Osteoblast (primary cell): ENCODE measurements at regions not wholly inside any gene's neighbourhood (a gene's known extent, or its start where the extent isn't known, plus 50 kb on each side); places are given as distances from the start of the nearest gene placed in this dataset.

Experiments used
- DNase-seq: peaks from one replicate; pipeline ENCODE4 v3.0.0; 2011; ENCODE audit warnings: low spot score, mixed read lengths; ENCODE audit not compliant: insufficient read length; ENCODE audit errors: missing footprints
- H2AFZ ChIP-seq: 2 replicates; pipeline ENCODE4 v1.6.0; 2011; ENCODE audit warnings: mild to moderate bottlenecking, low read length
- H3K27ac ChIP-seq: 2 replicates; pipeline ENCODE4 v1.5.1; 2011; ENCODE audit warnings: mild to moderate bottlenecking, low read depth, low read length, moderate library complexity
- H3K27me3 ChIP-seq: 2 replicates; pipeline ENCODE4 v1.6.0; 2012; ENCODE audit warnings: mild to moderate bottlenecking, control low read depth, inconsistent platforms, low read length, moderate library complexity; ENCODE audit not compliant: insufficient read depth
- H3K36me3 ChIP-seq: 2 replicates; pipeline ENCODE4 v1.5.1; 2011; ENCODE audit warnings: mild to moderate bottlenecking, low read length, control low read depth, moderate library complexity; ENCODE audit not compliant: insufficient read depth
- H3K4me1 ChIP-seq: 2 replicates; pipeline ENCODE4 v1.5.1; 2011; ENCODE audit warnings: mild to moderate bottlenecking, low read length, control low read depth, moderate library complexity; ENCODE audit not compliant: insufficient read depth
- H3K4me2 ChIP-seq: 2 replicates; pipeline ENCODE4 v1.6.0; 2011; ENCODE audit warnings: mild to moderate bottlenecking, low read length; ENCODE audit not compliant: insufficient read depth
- H3K4me3 ChIP-seq: fragments of 200-600 bp; sonication (generic); 3 replicates; pipeline ENCODE4 v1.5.1; 2012; ENCODE audit warnings: mild to moderate bottlenecking, low read length, inconsistent platforms; ENCODE audit not compliant: insufficient read depth
- H3K79me2 ChIP-seq: 2 replicates; pipeline ENCODE4 v1.6.0; 2012; ENCODE audit warnings: mild to moderate bottlenecking, low read length, control low read depth, inconsistent platforms; ENCODE audit not compliant: insufficient read depth
- H3K9me3 ChIP-seq: 2 replicates; pipeline ENCODE4 v1.5.1; 2011; ENCODE audit warnings: low read depth, low read length, control low read depth
- H4K20me1 ChIP-seq: 2 replicates; pipeline ENCODE4 v1.6.0; 2012; ENCODE audit warnings: mild to moderate bottlenecking, low read length, control low read depth; ENCODE audit not compliant: insufficient read depth
- TF ChIP-seq, protein P1 (sequence below): IDR thresholded peaks from 2 replicates; pipeline ENCODE4 v1.5.1; 2011; ENCODE audit warnings: mild to moderate bottlenecking, low read depth, low read length, moderate library complexity; ENCODE audit errors: extremely low read depth

DNA sequence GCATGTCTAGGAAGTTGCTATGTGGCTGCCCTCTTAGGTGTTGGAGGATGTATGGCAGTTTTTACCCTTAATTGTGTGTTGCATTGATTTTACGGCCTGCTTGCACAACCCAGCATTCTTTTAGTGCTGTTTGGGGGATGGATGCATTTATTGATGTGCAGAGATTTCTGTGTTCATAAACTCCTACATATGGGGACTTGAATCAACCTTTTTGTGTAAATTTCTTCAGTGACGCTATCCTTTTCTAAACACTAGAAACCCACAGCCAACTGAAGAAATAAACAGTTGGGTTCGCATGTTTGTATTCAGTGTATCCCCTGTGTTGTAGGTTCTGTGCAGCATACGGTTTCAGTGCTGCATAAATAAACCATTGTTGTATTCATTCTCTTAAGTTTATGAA is 263.7 kb downstream of the RASEF start:
- no peak overlapping the region for H3K27ac ChIP-seq
- H3K4me3 ChIP-seq = no peak overlapping the region
- no peaks in the 10 kb centered on the region for H3K36me3 ChIP-seq
- no peaks in the 10 kb centered on the region for H4K20me1 ChIP-seq
- no peaks in the 10 kb centered on the region for H3K79me2 ChIP-seq
- no peaks in the 10 kb centered on the region for H3K9me3 ChIP-seq
- no peaks in the 10 kb centered on the region for H3K27me3 ChIP-seq
- H3K4me1 ChIP-seq = no peaks in the 10 kb centered on the region
- no peak overlapping the region for H2AFZ ChIP-seq
- TF ChIP-seq, protein P1, sequence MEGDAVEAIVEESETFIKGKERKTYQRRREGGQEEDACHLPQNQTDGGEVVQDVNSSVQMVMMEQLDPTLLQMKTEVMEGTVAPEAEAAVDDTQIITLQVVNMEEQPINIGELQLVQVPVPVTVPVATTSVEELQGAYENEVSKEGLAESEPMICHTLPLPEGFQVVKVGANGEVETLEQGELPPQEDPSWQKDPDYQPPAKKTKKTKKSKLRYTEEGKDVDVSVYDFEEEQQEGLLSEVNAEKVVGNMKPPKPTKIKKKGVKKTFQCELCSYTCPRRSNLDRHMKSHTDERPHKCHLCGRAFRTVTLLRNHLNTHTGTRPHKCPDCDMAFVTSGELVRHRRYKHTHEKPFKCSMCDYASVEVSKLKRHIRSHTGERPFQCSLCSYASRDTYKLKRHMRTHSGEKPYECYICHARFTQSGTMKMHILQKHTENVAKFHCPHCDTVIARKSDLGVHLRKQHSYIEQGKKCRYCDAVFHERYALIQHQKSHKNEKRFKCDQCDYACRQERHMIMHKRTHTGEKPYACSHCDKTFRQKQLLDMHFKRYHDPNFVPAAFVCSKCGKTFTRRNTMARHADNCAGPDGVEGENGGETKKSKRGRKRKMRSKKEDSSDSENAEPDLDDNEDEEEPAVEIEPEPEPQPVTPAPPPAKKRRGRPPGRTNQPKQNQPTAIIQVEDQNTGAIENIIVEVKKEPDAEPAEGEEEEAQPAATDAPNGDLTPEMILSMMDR = no peak
- H3K4me2 ChIP-seq = no peak overlapping the region
- no peak for DNase-seq

DNA sequence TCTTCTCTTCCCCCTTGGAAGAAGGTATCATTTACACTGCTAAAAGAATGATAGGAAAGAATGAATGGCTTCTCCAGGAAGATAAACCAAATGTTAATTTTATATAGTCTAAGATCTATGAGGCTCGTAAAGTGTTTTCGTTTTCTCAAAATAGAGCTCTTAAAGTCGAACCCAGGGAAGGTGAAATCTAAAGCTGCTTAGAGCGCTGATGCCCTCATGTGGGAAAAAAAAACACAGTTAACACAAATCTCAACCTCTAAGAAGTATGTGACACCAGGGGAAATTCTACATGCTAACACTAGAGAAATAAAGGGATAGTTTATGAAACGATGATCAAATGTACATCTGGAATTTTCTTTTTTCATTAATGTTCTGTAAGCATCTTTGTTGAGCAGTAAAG is 257.9 kb downstream of the RASEF start:
- Histone ChIP-seq H4K20me1 (no peaks in the 10 kb centered on the region), H3K9me3 (no peaks in the 10 kb centered on the region), H3K4me1 (no peaks in the 10 kb centered on the region), H3K27ac (no peak overlapping the region), H3K79me2 (no peaks in the 10 kb centered on the region), H3K4me3 (no peak overlapping the region), H2AFZ (no peak overlapping the region), H3K27me3 (no peaks in the 10 kb centered on the region), H3K4me2 (no peak overlapping the region), H3K36me3 (no peaks in the 10 kb centered on the region)
- DNase-seq = no peak
- TF ChIP-seq, protein P1 = no peak

DNA sequence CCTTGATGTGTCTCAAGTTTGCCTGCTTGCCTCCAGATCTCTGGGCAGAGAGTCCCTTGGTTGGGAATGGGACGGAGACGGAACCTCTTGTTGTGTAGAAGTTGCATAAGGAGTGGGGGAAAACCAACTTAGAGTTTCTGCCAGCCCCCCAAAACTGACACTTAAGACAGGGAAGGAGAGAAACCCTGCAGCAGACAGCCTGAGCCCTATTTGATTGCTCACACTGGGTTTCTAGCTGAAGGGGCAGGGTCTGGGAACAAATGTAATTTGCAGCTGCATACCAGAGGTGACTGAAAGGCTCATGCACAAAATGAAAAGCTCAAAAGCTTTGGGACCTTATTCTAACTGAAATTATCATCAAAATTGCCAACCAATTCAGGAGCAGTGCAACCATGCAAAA is 254.5 kb downstream of the RASEF start:
- H2AFZ ChIP-seq = no peak overlapping the region
- no peaks in the 10 kb centered on the region for H3K27me3 ChIP-seq
- no peaks in the 10 kb centered on the region for H3K4me1 ChIP-seq
- DNase-seq = no peak
- H4K20me1 ChIP-seq = no peaks in the 10 kb centered on the region
- H3K27ac ChIP-seq = no peak overlapping the region
- no peak overlapping the region for H3K4me2 ChIP-seq
- TF ChIP-seq, protein P1 = no peak
- H3K36me3 ChIP-seq = no peaks in the 10 kb centered on the region
- H3K79me2 ChIP-seq = no peaks in the 10 kb centered on the region
- no peak overlapping the region for H3K4me3 ChIP-seq
- no peaks in the 10 kb centered on the region for H3K9me3 ChIP-seq

DNA sequence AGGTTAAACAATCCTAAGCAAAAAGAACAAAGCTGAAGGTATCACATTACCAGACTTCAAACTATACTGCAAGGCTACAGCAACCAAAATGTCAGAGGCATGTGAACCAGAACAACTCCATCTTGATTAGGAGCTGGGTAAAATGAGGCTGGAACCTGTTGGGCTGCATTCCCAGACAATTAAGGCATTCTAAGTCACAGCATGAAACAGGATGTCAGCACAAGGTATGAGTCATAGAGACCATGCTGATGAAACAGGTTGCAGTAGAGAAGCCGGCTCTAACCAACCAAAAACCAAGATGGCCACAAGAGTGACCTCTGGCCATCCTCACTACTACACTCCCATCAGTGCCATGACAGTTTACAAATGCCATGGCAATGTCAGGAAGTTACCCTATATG is 252.0 kb downstream of the RASEF start:
- Histone ChIP-seq H3K9me3 (no peaks in the 10 kb centered on the region), H3K27me3 (no peaks in the 10 kb centered on the region), H4K20me1 (no peaks in the 10 kb centered on the region), H3K79me2 (no peaks in the 10 kb centered on the region), H3K27ac (no peak overlapping the region), H2AFZ (no peak overlapping the region), H3K36me3 (no peaks in the 10 kb centered on the region), H3K4me3 (no peak overlapping the region), H3K4me1 (no peaks in the 10 kb centered on the region), H3K4me2 (no peak overlapping the region)
- DNase-seq = no peak
- TF ChIP-seq, protein P1 = no peak
